Peyer's patch (tissue), 4 donors: ENCODE measurements at regions not wholly inside any gene's neighbourhood (a gene's known extent, or its start where the extent isn't known, plus 50 kb on each side); places are given as distances from the start of the nearest gene placed in this dataset.
"Not testable (repeated sequence)": the region's sequence is repeated elsewhere in the genome, so short reads cannot be mapped to it uniquely, and the experiment has no call there.

Experiments
- DNase-seq, 3 donors: peaks; one replicate each; pipeline ENCODE4 v3.0.0-alpha.2; 2017 to 2019
- H3K27ac ChIP-seq, 4 donors: fragments of 200-600 bp; sonication (generic); one replicate each; pipeline ENCODE4 v1.5.1; 2016 to 2019
- H3K27me3 ChIP-seq, 2 donors: fragments of 200-600 bp; sonication (generic); one replicate each; pipeline ENCODE4 v1.5.1; 2019
- H3K36me3 ChIP-seq, 3 donors: fragments of 200-600 bp; sonication (generic); one replicate each; pipeline ENCODE4 v1.5.1; 2016 to 2019
- H3K4me1 ChIP-seq, 4 donors: fragments of 200-600 bp; sonication (generic); one replicate each; pipeline ENCODE4 v1.5.1; 2016 to 2019
- H3K4me3 ChIP-seq, 4 donors: fragments of 200-600 bp; sonication (generic); 1 replicate in 3 of 4; 2 replicates in 1 of 4; pipeline ENCODE4 v1.5.1; 2016 to 2019; ENCODE audit warnings: mild to moderate bottlenecking in 1 of 4
- H3K9me3 ChIP-seq, 4 donors: fragments of 200-600 bp; sonication (generic); one replicate each; pipeline ENCODE4 v1.5.1; 2016 to 2019; ENCODE audit warnings: mild to moderate bottlenecking in 1 of 4
- CTCF ChIP-seq, 6 experiments: fragments of 450-650 bp in 4 of 6; fragments of 200-600 bp in 2 of 6; sonication (generic) in 1 of 6; IDR thresholded peaks; one replicate each; pipeline ENCODE4 v1.5.1; 2017 to 2019; ENCODE audit warnings: antibody characterized with exemption in 6 of 6, mild to moderate bottlenecking in 3 of 6, moderate library complexity in 1 of 6
- POLR2A ChIP-seq, 2 donors: fragments of 450-650 bp; IDR thresholded peaks; one replicate each; pipeline ENCODE4 v1.5.1; 2017; ENCODE audit warnings: antibody characterized with exemption in 2 of 2, mild to moderate bottlenecking in 2 of 2, moderate library complexity in 2 of 2

DNA sequence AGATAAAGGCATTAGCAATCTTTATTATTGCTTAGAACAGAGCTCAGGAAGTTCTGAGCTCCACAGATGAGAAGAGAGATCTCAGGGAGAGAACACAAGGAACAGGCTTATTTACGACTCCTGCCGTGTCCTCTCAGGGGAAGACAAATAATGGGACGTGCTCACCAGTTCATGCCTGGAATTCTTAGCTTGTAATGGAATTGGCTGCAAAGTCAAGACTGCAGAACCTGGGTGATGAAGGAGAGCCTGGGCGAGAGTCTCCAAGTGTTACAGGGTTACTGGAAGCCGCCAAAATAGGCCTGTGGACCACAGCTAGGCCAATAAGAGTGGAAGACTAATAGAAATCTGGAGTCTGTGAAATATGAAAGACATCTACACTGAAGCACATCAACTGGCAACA lies 174.5 kb upstream of the ADAMTSL1 start:
- Histone ChIP-seq H3K4me1 (no peaks in the 10 kb centered on the region), H3K9me3 (no peaks in the 10 kb centered on the region), H3K27ac (no peak overlapping the region), H3K27me3 (no peaks in the 10 kb centered on the region), H3K4me3 (no peak overlapping the region), H3K36me3 (no peaks in the 10 kb centered on the region)
- TF ChIP-seq POLR2A (IDR thresholded peaks at IDR 0.05) (no peak), CTCF (IDR thresholded peaks at IDR 0.05) (no peak)
- no peak for DNase-seq

GRCh38 chr9:18305167-18305806 lies 168.7 kb upstream of the ADAMTSL1 start:
- H3K27me3 ChIP-seq, H3K9me3 ChIP-seq, H3K36me3 ChIP-seq, H3K4me3 ChIP-seq, H3K27ac ChIP-seq, DNase-seq, H3K4me1 ChIP-seq: not testable (repeated sequence)

DNA sequence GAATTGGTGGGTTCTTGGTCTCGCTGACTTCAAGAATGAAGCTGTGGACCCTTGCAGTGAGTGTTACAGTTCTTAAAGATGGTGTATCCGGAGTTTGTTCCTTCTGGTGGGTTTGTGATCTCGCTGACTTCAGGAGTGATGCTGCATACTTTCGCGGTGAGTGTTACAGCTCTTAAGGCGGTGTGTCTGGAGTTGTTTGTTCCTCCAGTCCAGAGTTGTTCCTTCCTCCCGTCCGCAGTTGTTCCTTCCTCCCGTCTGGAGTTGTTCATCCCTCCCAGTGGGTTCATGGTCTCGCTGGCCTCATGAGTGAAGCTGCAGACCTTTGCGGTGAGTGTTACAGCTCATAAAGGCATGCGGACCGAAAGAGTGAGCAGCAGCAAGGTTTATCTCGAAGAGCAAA lies 159.6 kb upstream of the ADAMTSL1 start:
- TF ChIP-seq POLR2A (IDR thresholded peaks at IDR 0.05) = no peak
- no peak for TF ChIP-seq CTCF (IDR thresholded peaks at IDR 0.05)
- no peaks in the 10 kb centered on the region for H3K27me3 ChIP-seq
- H3K36me3 ChIP-seq = no peaks in the 10 kb centered on the region

GRCh38 chr9:18317896-18318295 lies 156.1 kb upstream of the ADAMTSL1 start:
- TF ChIP-seq CTCF (IDR thresholded peaks at IDR 0.05) (no peak), POLR2A (IDR thresholded peaks at IDR 0.05) (no peak)
- no peak for DNase-seq
- no peaks in the 10 kb centered on the region for H3K27me3 ChIP-seq
- H3K27ac ChIP-seq = no peak overlapping the region
- peaks cover 0 to 4% (median 0%) of the 10 kb centered on the region in 4 donors for H3K9me3 ChIP-seq
- no peaks in the 10 kb centered on the region for H3K4me1 ChIP-seq
- H3K36me3 ChIP-seq = no peaks in the 10 kb centered on the region
- no peak overlapping the region for H3K4me3 ChIP-seq

More for the DNA sequence above, 159.6 kb upstream of the ADAMTSL1 start:
- H3K4me3 ChIP-seq = no peak overlapping the region
- H3K9me3 ChIP-seq = peaks cover 0 to 4% (median 0%) of the 10 kb centered on the region in 4 donors
- no peaks in the 10 kb centered on the region for H3K4me1 ChIP-seq
- DNase-seq = no peak
- no peak overlapping the region for H3K27ac ChIP-seq

DNA sequence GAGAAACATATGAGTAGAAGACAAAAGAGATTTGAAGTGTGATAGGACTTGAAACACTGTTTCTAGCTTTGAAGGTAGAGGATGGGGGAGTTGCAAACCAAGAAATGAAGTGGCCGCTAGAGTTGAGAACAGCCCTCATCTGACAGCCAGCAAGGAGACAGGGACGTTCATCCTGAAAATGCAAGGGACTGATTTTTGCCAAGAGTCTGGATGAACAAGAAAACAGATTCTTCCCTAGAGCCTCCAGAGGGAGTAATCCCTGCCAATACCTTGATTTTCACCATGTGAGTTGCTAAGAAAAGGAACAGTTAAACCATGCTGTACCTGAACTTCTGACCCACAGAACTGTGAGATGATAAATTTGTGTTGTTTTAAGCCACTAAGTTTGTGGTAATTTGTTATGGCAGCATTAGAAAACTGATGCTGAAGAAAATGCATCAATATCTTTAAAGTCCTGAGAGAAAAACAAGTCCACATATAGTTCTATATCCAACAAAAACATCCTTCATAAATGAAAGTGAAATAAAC lies 154.0 kb upstream of the ADAMTSL1 start:
- TF ChIP-seq CTCF (IDR thresholded peaks at IDR 0.05) (no peak), POLR2A (IDR thresholded peaks at IDR 0.05) (no peak)
- DNase-seq = no peak
- H3K4me3 ChIP-seq = no peak overlapping the region
- no peaks in the 10 kb centered on the region for H3K4me1 ChIP-seq
- H3K27me3 ChIP-seq = no peaks in the 10 kb centered on the region
- no peak overlapping the region for H3K27ac ChIP-seq
- H3K36me3 ChIP-seq = no peaks in the 10 kb centered on the region
- peaks cover 0 to 4% (median 0%) of the 10 kb centered on the region in 4 donors for H3K9me3 ChIP-seq

GRCh38 chr9:18324928-18325745 lies 148.8 kb upstream of the ADAMTSL1 start:
- H3K4me3 ChIP-seq = no peak overlapping the region
- no peak for DNase-seq
- no peaks in the 10 kb centered on the region for H3K36me3 ChIP-seq
- no peak for TF ChIP-seq CTCF (IDR thresholded peaks at IDR 0.05)
- no peak for TF ChIP-seq POLR2A (IDR thresholded peaks at IDR 0.05)
- peaks cover 0 to 3% (median 0%) of the 10 kb centered on the region in 4 donors for H3K9me3 ChIP-seq
- H3K27me3 ChIP-seq = no peaks in the 10 kb centered on the region
- H3K27ac ChIP-seq = no peak overlapping the region
- no peaks in the 10 kb centered on the region for H3K4me1 ChIP-seq

- H3K27me3 ChIP-seq, DNase-seq, H3K4me1 ChIP-seq, H3K36me3 ChIP-seq, H3K27ac ChIP-seq, H3K4me3 ChIP-seq, H3K9me3 ChIP-seq: not testable (repeated sequence)
Observed at GRCh38 chr9:18325746-18326011, 148.3 kb upstream of the ADAMTSL1 start.
